ENCODE measurements at regions not wholly inside any gene's neighbourhood (a gene's known extent, or its start where the extent isn't known, plus 50 kb on each side); places are given as distances from the start of the nearest gene placed in this dataset.

DNA sequence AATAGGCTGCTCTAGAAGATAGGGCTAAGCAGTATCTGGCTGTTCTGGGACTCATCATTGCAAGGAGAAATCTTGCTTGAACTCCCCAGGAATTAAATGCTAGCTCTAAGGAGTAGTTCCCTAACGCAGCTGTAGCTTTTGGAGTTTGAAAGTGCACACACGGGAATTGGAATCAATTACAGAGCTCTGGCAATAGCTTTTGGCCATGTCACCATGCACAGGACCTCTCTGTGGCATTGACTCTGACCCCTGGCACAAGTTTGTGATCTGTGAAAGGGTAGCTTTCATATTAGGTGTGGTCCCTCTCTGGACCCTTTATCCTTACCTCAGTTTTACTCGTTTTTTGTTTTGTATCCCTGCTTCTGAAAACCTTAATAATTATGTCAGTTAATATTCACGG lies 121.6 kb downstream of the FAT3 start:
- Mint-ChIP-seq H3K27ac (no peak overlapping the region), H3K4me1 (no peaks in the 10 kb centered on the region), H3K9me3 (no peaks in the 10 kb centered on the region), H3K27me3 (no peaks in the 10 kb centered on the region), H3K4me3 (no peak overlapping the region)
- ATAC-seq: no peak
- no peak for DNase-seq

DNA sequence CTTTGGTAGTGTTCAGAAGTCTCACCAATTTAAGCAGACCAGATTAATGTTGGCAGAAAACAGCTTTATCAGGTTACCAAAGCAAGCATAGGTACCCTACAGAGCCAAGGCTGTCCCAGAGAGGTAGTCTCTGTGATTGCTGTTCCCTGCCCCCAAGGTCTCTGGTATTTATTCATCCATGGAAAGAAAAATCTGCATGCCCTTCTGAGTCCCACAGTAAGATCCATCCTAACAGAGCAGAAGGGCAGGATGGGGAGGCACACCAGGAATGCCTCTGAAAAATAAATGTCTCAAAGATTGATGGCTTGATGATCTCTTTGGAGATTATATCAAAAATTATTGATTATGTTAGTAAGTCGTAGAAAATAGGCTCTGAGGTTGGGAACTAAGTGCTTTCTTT lies 122.8 kb downstream of the FAT3 start:
- no peak for DNase-seq
- H3K4me1 Mint-ChIP-seq: no peaks in the 10 kb centered on the region
- peaks cover 8% of the 10 kb centered on the region for H3K27me3 Mint-ChIP-seq
- H3K27ac Mint-ChIP-seq: no peak overlapping the region
- H3K4me3 Mint-ChIP-seq: no peak overlapping the region
- no peaks in the 10 kb centered on the region for H3K9me3 Mint-ChIP-seq
- no peak for ATAC-seq

DNA sequence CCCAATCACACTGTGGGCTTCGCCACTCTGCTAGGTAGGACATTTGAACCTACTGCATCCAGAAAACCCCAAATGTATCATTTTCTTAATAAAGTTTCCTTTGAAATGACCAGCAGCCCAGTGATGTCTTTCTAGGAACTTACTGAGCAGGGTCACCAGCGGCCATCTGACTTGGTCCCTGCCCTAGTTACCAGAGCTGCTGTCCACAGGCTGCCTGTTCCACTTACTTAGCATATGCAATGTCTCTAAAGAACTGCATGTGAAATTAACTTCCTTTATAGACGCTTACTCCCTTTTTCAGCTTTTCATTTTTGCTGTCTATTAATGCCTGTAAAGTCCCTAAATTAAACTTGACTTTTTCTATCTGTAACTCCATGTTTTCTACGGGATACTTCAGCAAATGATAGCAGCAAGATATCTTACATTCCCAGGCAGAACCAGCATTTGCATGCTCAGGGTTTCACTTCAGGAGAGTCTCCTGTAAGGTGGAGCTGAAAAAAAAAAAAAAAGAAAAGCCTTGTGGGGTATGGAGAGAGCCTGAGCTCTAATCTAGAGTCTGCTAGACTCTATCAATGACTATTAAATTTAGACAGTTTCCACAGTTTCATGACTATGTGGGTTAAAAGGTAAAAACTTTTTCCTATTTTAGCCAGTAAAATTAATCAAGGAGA lies 125.0 kb downstream of the FAT3 start:
- Mint-ChIP-seq H3K4me1 (no peaks in the 10 kb centered on the region), H3K9me3 (peaks cover 0 to 9% of the 10 kb centered on the region in 2 donors), H3K27me3 (peaks cover 16% of the 10 kb centered on the region), H3K4me3 (no peak overlapping the region), H3K27ac (no peak overlapping the region)
- DNase-seq (no peak), ATAC-seq (no peak)

DNA sequence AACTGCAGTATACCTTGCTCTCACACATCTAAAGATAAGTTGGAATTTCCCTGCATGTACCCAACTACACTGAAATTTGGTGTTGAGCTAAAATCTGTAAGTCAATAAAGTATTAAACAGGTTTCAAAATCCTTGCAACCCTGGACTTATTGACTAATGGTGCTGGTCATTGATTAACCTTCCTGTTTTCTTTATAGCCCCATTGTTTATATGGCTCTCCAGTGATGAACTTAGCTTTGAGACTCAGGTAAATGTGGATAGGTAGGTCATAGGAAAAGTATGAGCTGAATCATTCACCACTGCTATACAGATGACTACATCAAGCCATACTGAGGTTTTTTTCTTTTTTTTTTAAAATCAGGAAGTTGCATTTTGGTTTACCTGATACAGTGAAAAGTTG lies 132.7 kb downstream of the FAT3 start:
- no peak for ATAC-seq
- Mint-ChIP-seq H3K27ac (no peak overlapping the region), H3K9me3 (peaks cover 0 to 9% of the 10 kb centered on the region in 2 donors), H3K27me3 (peaks cover 9% of the 10 kb centered on the region), H3K4me3 (no peak overlapping the region), H3K4me1 (no peaks in the 10 kb centered on the region)
- no peak for DNase-seq

DNA sequence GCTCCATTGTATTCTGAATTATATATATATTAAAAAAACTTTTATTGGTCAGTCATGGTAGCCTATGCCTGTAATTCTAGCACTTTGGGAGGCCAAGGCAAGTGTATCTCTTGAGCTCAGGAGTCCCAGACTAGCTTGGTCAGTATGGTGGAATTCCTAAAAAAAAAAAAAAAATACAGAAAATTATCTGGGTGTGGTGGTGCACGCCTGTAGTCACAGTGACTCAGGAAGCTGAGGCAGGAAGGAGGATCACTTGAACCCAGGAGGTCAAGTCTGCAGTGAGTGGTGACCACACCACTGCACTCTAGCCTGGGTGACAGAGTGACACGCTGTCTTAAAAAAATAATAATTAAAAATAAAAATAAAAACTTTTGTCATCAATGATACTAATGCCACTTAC lies 133.2 kb downstream of the FAT3 start:
- H3K27me3 Mint-ChIP-seq: peaks cover 4% of the 10 kb centered on the region

DNA sequence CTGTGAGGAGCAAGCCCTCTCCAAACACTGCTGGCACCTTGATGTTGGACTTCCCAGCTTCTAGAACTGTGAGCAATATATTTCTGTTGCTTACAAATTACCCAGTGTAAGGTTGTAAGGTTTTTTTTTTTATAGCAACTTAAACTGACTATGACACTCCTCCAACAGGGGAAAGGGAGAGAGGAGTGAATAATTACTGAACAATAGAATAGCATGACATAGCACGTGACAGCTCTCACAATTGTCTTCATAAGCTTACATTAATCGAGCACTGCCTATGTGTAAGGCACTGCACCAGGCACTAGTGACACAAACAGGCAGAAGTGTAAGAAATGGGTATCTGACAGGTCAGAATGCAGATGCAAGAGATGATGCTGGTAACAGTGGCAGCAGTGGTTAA lies 136.9 kb downstream of the FAT3 start:
- no peaks in the 10 kb centered on the region for H3K4me1 Mint-ChIP-seq
- no peak overlapping the region for H3K27ac Mint-ChIP-seq
- H3K4me3 Mint-ChIP-seq: no peak overlapping the region
- no peak for DNase-seq
- no peak for ATAC-seq
- no peaks in the 10 kb centered on the region for H3K27me3 Mint-ChIP-seq
- H3K9me3 Mint-ChIP-seq: no peaks in the 10 kb centered on the region

More for the DNA sequence above, 133.2 kb downstream of the FAT3 start:
- Mint-ChIP-seq H3K27ac (no peak overlapping the region), H3K4me3 (no peak overlapping the region), H3K4me1 (no peaks in the 10 kb centered on the region), H3K9me3 (peaks cover 0 to 6% of the 10 kb centered on the region in 2 donors)
- no peak for DNase-seq
- ATAC-seq: no peak

DNA sequence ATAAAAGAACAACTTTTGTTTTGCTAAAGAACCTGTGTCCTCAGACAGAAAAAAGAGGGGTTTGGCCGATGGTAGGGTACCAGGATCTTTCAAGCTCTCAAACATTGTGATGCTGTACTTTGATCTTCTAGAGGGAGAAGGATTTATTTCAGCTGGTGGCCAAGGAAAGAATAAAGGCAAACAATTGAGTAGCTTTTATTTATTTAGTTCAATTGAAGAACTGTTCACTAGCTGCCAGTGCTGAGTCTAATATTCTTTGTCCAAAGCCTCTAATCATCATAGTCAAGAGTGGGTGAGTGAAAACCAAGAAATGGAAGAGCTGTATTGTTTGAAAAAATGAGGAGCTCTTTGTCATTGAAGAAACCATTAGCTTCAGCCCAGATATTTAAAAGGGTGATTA lies 138.4 kb downstream of the FAT3 start:
- H3K27ac Mint-ChIP-seq: no peak overlapping the region
- no peaks in the 10 kb centered on the region for H3K27me3 Mint-ChIP-seq
- no peak overlapping the region for H3K4me3 Mint-ChIP-seq
- no peak for DNase-seq
- ATAC-seq: no peak
- H3K4me1 Mint-ChIP-seq: no peaks in the 10 kb centered on the region
- no peaks in the 10 kb centered on the region for H3K9me3 Mint-ChIP-seq

DNA sequence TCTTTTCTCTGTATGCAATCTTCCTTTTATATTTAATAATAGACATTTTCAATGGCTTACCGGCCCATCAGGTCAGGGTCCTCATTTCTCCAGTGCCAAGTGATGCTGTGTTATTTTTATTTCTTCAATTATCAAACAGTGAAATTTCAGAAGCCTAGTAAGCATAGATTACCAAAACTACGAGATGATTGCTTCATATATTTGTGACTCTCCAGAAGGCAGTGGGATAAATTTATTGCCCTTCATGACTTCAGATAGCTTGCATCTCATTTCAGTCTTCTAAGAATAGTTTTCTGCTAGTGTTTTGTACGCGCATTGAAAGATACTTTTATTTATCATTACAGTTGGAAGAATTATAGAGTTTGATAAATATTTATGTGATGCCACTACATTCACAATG lies 139.6 kb downstream of the FAT3 start:
- Mint-ChIP-seq H3K27me3 (no peaks in the 10 kb centered on the region), H3K4me1 (no peaks in the 10 kb centered on the region)
- no peak for ATAC-seq

DNA sequence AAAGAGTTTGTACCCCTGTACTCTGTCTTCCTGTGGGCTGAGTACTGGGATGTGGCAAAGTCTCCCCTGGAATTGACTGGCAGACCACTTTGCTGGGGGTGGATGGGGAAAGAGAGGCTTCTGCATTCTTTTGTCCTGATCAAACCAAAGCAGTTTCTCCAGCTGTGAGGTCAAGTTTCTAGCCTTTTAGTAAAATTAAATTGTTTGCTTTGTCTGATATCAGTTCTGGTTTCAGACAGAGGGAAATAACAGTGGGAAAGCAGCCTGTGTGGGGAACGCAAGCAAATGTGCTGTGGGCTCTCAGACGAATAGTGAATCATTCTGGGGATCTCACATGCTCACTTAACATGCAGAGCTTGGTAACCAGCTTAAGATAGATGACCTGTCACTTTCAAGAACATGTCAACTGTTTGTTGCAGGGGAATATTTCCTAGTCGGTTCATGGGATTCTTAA lies 151.6 kb downstream of the FAT3 start:
- no peak overlapping the region for H3K27ac Mint-ChIP-seq
- H3K4me3 Mint-ChIP-seq: no peak overlapping the region
- ATAC-seq (no peak), DNase-seq (no peak)
- H3K9me3 Mint-ChIP-seq: no peaks in the 10 kb centered on the region
- no peaks in the 10 kb centered on the region for H3K4me1 Mint-ChIP-seq
- no peaks in the 10 kb centered on the region for H3K27me3 Mint-ChIP-seq

More for the DNA sequence above, 139.6 kb downstream of the FAT3 start:
- Mint-ChIP-seq H3K9me3 (no peaks in the 10 kb centered on the region), H3K4me3 (no peak overlapping the region), H3K27ac (no peak overlapping the region)
- no peak for DNase-seq

DNA sequence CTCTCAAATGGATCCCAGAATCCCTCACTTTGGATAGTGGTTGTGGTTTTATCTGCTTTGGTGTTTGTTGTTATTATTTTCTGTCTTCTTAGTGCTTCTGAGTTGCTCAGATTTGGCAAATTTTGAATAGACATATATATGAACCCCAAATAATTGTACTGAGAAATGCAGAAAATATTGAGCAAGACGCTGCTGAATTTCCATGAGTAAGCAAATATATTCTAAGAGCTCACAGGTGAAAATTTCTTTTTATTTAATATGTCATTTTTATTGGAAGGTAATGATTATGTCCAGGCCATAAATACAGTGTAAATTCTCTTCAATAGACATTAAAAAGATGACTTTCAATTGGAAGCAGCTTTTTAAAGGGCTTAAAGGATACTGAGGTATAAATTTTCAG lies 152.1 kb downstream of the FAT3 start:
- no peaks in the 10 kb centered on the region for H3K9me3 Mint-ChIP-seq
- no peak overlapping the region for H3K27ac Mint-ChIP-seq
- H3K27me3 Mint-ChIP-seq: no peaks in the 10 kb centered on the region
- no peaks in the 10 kb centered on the region for H3K4me1 Mint-ChIP-seq
- DNase-seq (no peak), ATAC-seq (no peak)
- no peak overlapping the region for H3K4me3 Mint-ChIP-seq

DNA sequence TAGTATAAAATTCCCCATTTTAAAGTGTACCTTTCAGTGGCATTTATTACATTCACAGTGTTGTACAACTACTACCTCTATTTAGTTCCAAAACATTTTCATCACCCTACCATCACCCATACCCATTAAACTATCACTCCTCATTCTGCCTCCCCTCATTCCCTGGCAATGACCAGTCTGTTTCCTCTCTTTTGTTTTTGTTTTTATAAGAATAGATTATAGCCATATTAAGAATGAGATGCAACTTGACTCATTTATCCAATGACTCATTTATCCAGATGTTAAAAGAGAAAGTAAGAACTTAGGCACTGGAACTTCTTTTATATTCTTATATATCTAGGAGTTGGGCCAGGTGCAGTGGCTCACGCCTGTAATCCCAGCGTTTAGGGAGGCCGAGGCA lies 156.3 kb downstream of the FAT3 start:
- no peaks in the 10 kb centered on the region for H3K4me1 Mint-ChIP-seq
- ATAC-seq: no peak
- H3K9me3 Mint-ChIP-seq: no peaks in the 10 kb centered on the region
- H3K27ac Mint-ChIP-seq: no peak overlapping the region
- H3K4me3 Mint-ChIP-seq: no peak overlapping the region
- DNase-seq: no peak
- H3K27me3 Mint-ChIP-seq: no peaks in the 10 kb centered on the region

DNA sequence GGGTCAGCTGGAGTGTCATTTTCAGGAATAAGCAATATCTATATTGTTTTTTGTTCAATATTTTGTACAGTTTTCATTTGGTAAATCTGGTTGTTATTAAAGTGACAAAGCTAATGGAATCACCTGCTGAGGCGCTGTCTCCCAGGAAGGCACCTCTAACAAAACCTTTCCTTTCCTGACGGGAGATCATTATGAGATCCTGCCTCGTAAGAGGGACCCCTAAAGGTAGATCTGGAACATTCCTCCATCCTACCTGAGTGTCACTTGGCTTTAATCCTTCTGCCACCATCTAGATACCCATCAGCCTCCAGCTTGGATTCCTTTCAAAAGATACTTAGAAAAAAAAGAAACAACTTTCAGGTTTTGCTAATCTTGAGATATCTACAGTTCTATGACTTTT lies 157.7 kb downstream of the FAT3 start:
- Mint-ChIP-seq H3K27me3 (no peaks in the 10 kb centered on the region), H3K9me3 (no peaks in the 10 kb centered on the region), H3K4me3 (no peak overlapping the region), H3K27ac (no peak overlapping the region), H3K4me1 (no peaks in the 10 kb centered on the region)
- DNase-seq: no peak
- no peak for ATAC-seq

DNA sequence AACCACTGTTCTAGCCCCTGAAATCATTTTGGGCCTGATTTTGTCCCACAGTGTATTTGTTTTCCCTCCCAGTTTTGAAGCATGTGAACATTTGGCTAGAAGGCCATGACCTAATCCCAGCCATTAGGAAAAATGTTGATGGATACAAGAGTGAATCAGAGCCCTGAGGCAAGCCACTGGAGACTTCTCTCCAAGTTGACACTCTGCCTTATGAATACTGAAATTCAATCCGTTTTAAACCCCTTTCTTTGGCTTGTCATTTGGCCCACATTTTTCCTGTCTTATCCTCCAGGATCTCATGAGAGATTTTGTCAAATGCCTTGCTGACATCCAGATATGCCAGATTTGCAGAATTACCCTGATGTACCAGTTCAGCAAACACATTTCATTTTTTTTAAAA lies 158.8 kb downstream of the FAT3 start:
- DNase-seq (no peak), ATAC-seq (no peak)
- Mint-ChIP-seq H3K4me3 (no peak overlapping the region), H3K4me1 (no peaks in the 10 kb centered on the region), H3K9me3 (no peaks in the 10 kb centered on the region), H3K27ac (no peak overlapping the region), H3K27me3 (no peaks in the 10 kb centered on the region)

DNA sequence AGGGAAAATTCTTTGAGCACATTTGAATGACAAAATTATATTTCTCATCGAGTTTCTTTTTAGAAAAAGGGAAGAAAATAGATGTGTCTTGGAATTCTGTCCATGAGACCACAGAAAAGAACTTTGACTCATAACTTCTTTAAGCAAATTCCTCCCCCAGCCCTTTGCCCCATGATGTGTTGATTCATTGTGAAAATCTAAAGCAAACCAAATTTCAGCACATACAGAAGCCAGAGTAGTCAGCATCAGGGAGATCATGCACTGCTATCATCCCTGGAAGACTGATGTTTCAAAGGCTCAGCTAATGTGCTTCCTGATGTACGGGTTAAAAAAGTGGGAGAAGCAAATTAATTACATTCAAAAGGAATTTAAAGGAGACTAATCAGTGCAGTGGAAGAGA lies 159.7 kb downstream of the FAT3 start:
- Mint-ChIP-seq H3K4me3 (no peak overlapping the region), H3K9me3 (no peaks in the 10 kb centered on the region), H3K4me1 (no peaks in the 10 kb centered on the region), H3K27me3 (no peaks in the 10 kb centered on the region), H3K27ac (no peak overlapping the region)
- DNase-seq (no peak), ATAC-seq (no peak)

DNA sequence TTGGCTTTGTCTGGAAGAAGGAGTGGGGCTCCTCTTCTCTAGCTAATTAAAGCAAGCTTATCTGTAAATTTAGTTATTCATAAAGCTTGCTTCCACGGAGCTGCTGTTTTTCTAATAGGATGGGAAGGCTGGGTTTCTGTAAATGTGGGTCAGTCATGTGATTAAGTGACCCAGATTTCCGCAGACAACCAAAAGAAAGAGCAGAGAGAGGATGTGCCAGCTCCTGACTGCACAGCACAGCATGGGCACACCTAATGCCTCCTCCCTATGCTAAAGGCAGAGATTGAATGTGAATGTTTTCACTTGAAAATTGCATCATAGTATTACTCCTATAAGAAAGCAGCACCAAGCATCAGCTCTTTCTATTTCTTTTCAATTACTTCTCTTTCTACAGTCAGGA lies 160.2 kb downstream of the FAT3 start:
- H3K27me3 Mint-ChIP-seq: peaks cover under 1% of the 10 kb centered on the region
- no peak overlapping the region for H3K4me3 Mint-ChIP-seq
- no peak for ATAC-seq
- no peaks in the 10 kb centered on the region for H3K4me1 Mint-ChIP-seq
- DNase-seq: no peak
- H3K27ac Mint-ChIP-seq: no peak overlapping the region
- peaks cover 0 to under 1% of the 10 kb centered on the region in 2 donors for H3K9me3 Mint-ChIP-seq

DNA sequence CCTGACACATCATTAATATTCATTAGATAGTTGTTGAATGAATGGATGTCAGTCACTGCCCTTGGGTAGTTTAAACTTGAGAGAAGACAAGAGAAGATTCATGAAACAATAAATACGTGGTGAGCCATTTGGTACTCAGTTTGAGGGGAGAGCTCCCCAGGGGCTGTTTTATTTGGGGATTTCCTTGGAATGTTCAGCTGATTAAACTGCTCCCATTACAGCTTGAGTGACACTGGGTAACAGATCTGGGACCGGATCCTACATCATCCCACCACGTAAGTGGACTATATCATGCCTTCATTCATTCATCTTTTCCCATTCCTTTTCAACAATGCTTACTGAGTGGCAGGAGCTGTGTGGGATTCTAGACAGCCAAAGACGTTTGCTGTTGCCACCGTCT lies 162.0 kb downstream of the FAT3 start:
- H3K9me3 Mint-ChIP-seq: peaks cover 0 to 10% of the 10 kb centered on the region in 2 donors
- peaks cover 11% of the 10 kb centered on the region for H3K27me3 Mint-ChIP-seq

DNA sequence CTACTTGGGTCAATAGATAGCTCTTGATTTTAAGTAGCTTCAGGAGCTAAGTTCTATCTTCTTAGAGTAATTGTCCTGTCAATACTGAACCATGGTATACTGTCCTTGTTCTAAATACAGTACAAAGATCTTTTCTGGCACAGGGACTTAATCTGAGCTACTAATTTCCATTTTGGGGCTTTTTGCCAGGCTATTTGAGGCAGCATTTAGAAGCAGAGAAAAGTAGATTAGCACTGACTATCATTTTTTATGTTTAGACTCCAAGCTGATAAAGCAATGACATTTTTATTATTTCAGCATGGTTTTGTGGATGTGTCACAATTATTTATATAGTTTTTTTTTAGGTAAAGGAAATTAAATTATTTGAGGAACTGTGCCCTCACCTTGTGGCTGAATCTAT lies 163.2 kb downstream of the FAT3 start:
- Mint-ChIP-seq H3K27ac (no peak overlapping the region), H3K9me3 (peaks cover 0 to 17% of the 10 kb centered on the region in 2 donors), H3K4me1 (no peaks in the 10 kb centered on the region), H3K4me3 (no peak overlapping the region), H3K27me3 (peaks cover 11% of the 10 kb centered on the region)
- ATAC-seq: no peak
- no peak for DNase-seq

More for the DNA sequence above, 162.0 kb downstream of the FAT3 start:
- no peaks in the 10 kb centered on the region for H3K4me1 Mint-ChIP-seq
- no peak overlapping the region for H3K27ac Mint-ChIP-seq
- no peak for ATAC-seq
- no peak overlapping the region for H3K4me3 Mint-ChIP-seq
- no peak for DNase-seq
